Stimulated activated CD8-positive, alpha-beta memory T cell treated with anti-CD3 and anti-CD28 coated beads, Interleukin-4, amount 100 ng/mL, for 1 hour (primary cell): ENCODE measurements at regions not wholly inside any gene's neighbourhood (a gene's known extent, or its start where the extent isn't known, plus 50 kb on each side); places are given as distances from the start of the nearest gene placed in this dataset.

Experiments
- DNase-seq, 2 donors: peaks; one replicate each; pipeline ENCODE4 v3.0.0-alpha.2; 2020; ENCODE audit warnings: low read depth in 2 of 2, low spot score in 1 of 2

DNA sequence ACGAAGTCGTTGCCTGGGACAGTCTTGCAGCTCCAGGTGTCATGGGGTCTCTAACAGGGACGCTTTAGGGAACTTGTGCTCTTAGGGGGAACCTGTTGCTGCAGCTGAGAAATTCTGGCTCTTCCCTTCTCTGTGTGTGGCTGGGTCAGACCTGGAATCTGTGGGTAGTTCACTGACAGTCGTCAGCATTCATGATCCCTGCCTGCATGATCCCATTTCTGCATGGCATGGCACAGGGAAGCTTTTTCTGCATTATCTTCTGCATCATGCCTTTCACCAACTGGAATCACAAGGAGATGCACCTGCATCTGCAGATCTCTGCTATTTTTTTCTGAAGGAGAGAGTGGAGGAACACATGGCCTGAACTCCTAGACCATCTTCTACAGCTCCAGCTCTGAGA is 85.6 kb downstream of the SOX9 start:
- no peak for DNase-seq

GRCh38 chr17:72208832-72209231 is 88.0 kb downstream of the SOX9 start:
- DNase-seq: no peak

GRCh38 chr17:72212041-72212440 is 91.2 kb downstream of the SOX9 start:
- DNase-seq: no peak

DNA sequence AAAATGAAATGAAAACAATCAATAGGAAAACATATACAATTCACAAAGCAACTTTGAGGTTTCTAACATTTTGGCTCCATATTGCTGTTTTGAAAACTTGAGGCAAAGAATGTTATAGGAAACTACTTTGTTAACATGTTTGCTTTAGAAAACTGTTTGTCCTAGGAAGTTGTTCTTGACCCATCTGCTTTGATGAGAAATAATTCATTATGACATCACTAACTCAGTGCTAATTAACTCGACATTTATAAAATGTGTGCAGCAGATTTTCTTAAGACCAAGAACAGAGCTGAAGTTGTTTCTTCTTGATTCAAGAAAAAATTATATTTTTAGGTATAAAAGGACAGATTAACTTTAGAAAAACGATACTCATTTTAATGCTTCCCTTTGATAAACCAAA is 94.7 kb downstream of the SOX9 start:
- DNase-seq: no peak

GRCh38 chr17:72215928-72216327 is 95.1 kb downstream of the SOX9 start:
- no peak for DNase-seq

DNA sequence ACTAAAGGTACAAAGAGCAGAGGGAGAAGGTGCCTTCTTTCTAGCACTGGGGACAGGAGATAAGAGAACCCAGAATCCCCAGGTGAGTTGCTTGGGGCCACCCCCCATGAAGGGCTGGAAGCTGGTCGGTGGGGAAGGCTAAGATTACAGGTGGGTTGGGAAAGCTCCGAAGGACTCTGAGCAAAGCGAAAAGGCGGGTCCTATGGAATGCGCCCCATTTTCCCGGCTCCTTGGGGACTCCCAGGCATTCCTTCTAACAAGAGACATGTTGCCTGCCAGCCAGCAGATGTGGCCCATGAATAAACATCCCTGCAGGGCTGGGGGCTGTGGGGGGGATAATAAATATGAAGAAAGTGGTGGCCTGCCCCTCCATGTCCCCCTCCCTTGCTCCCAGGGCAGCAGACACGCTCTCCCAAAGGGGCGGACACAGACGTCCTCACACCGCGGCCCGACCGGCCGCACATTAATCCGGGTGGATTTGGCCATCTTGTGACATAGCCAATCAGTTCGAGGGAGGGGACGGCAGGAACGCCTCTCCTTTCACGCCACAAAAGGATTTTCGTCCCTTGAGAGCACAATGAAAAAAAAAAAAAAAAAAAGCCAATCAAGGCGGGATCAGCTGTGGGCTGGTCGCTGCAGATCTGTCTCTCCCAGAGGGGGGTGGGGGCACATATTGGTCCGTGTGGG is 98.5 kb downstream of the SOX9 start:
- no peak for DNase-seq

GRCh38 chr17:72219824-72220493 is 99.1 kb downstream of the SOX9 start:
- DNase-seq: no peak

- no peak for DNase-seq
Observed at GRCh38 chr17:72222661-72223380, 102.0 kb downstream of the SOX9 start.

GRCh38 chr17:72223866-72224291 is 103.1 kb downstream of the SOX9 start:
- no peak for DNase-seq

DNA sequence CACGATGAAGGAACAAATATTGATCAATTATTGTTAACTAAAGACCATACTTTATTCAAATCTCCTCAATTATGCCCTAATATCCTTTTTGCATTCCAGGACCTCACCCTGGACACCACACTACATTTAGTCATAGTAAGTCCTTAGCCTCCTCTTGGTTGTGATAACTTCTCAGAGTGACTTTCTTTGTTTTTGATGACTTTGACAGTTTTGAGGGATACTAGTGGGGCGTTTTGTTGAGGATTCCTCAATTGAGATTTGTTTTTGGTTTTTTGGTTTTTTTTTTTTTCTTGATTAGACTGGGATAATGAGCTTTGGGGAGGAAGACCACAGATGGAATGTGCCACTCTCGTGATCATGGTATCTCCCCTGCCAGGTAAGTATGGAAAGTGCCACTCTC is 105.5 kb downstream of the SOX9 start:
- DNase-seq: no peak

GRCh38 chr17:72233986-72234385 is 113.2 kb downstream of the SOX9 start:
- DNase-seq: no peak

GRCh38 chr17:72234985-72235384 is 114.2 kb downstream of the SOX9 start:
- DNase-seq: no peak

DNA sequence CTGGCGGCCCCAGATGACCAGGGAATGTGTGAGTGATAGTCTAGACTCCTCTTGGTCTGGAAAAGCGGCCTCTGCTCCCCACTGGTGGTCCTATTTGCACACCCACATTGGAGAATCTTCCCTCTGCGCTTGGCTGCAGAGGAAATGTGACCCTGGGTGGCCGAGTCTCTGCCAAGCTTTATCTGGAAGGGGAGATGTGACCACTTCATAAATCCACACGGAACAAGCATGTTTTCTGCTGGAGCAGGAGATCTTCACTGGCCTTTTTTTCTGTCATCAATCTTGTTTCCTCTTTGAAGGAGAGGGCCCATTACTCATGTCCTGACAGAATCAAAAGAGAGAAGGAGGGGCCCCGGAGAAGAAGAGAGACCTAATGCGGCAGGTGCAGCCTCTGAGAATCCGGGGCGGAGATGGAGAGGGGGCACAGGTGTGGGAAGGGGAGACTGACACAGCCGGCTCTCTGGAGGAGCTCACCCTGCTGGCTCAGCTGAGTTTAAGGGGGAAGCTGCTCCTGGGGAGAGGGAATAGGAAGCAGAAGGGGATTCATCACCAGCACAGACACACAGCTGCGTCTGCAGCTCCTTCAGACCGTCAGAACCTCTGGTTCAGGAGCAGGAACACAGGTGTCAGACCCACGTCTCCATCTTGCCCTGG is 116.3 kb downstream of the SOX9 start:
- no peak for DNase-seq

GRCh38 chr17:72238157-72238673 is 117.4 kb downstream of the SOX9 start:
- DNase-seq: no peak

DNA sequence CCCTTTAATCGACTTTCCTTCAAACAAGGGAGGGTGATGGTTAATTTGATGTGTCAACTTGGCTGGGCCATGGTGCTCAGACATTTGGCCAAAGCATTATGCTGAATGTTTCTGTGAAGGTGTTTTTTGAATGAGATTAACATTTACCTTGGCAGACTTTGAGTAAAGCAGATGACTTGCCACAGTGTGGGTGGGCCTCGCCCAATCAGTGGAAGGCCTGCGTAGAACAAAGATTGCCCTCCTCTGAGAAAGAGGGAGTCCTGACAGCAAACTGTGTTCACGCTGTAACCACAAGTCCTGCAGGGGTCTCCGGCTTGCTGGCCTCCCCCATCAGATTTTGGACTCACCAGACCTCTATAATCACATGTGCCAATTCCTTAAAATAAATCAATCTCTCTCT is 118.7 kb downstream of the SOX9 start:
- no peak for DNase-seq

DNA sequence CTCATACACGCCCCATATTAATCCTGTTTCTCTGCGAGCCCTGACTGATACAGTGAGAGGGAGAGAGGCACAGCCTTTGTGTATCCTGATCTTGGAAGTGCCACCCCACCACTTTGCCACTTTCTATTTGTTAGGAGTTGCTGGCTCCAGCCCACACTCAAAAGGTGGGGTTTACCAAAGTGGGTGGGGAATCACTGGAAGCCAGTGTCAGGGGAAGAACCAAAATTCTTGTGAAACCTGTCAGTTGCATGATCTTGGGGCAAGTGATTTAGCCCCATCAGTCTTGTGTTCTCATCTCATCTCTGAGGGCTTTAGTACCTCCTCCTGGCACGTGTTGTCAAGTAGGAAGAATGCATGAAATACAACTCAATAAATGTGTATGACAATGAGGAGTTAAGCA is 119.5 kb downstream of the SOX9 start:
- no peak for DNase-seq

GRCh38 chr17:72244494-72244893 is 123.7 kb downstream of the SOX9 start:
- DNase-seq: no peak

DNA sequence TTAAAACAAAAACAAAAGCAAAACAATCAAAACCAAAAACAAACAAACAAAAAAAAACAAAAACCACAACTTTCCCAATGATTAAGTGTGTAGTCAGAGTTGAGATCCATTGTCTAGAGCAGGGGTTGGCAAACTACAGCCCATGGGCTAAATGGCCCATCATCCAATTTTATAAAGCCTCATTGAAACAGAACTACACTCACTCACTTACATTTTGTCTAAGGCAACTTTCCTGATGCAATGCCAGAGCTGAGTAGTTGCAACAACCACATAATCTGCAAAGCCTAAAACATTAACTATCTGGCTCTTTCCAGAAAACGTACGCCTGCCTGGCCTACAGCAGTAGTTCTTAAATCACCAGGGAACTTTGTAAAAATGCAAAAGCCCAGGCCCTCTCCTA is 124.1 kb downstream of the SOX9 start:
- DNase-seq: no peak

GRCh38 chr17:72249441-72249840 is 128.6 kb downstream of the SOX9 start:
- no peak for DNase-seq

DNA sequence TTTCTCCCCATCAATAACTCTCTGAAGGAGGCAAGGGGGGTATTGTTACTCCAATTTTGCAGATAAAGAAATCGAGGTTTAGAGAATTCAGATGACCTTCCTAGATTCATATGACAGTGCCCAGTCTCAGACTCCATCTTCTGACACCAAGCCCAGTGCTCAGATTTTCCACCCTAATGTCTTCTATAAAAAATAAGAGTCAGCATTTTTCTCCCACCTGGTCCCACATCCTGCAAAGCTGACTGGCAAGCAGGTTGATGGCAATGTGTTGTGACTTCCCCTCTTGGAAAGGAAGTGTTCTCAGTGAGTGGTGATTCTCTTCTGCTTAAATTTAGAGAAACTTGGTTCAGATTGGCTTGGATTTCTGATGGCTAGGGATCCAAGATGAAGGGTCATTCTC is 129.4 kb downstream of the SOX9 start:
- no peak for DNase-seq

DNA sequence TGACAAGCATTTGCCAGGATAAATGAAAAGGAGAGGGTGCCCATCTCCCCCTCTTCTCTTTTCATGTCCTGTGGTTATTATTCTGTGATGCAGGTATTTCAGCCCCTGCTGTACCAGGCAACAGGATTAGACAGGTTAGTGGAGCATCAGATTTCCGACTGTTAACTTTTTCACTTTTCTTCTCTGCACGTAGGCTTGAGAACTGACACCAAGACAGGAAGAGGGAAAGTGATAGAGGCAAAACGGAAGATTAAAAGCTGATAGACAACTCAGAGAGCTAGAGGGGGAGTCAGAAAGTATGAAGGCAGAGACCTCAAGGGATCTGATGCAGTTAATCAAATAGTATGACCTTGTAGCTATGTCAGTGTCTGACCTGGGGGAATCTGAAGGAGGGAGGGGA is 132.8 kb downstream of the SOX9 start:
- no peak for DNase-seq
